ENCODE measurements at regions not wholly inside any gene's neighbourhood (a gene's known extent, or its start where the extent isn't known, plus 50 kb on each side); places are given as distances from the start of the nearest gene placed in this dataset.

- TF ChIP-seq CTCF (IDR thresholded peaks at IDR 0.05) (no peak), POLR2A (IDR thresholded peaks at IDR 0.05) (no peak)
Measured at GRCh38 chr1:55888685-55889317, 673.6 kb upstream of the USP24 start.

All from prostate gland (tissue), 2 donors.